Spinal cord (tissue), 9 donors: ENCODE measurements at regions not wholly inside any gene's neighbourhood (a gene's known extent, or its start where the extent isn't known, plus 50 kb on each side); places are given as distances from the start of the nearest gene placed in this dataset.
A peak's percentile ranks its signal among the peaks of the same experiment; 100 is the strongest.

ENCODE experiments used
- DNase-seq, 6 donors: peaks; one replicate each; pipeline versions ENCODE4 v3.0.0 to v3.0.0-alpha.2; 2013 to 2015; ENCODE audit warnings: low spot score in 6 of 6, low read depth in 4 of 6
- H3K27ac ChIP-seq: one replicate; pipeline ENCODE4 v1.5.1; 2013; ENCODE audit warnings: low read depth, low read length, control low read depth
- H3K27me3 ChIP-seq: one replicate; pipeline ENCODE4 v1.6.1; 2013; ENCODE audit warnings: low read length; ENCODE audit not compliant: control insufficient read depth, insufficient read depth
- H3K36me3 ChIP-seq: one replicate; pipeline ENCODE4 v1.6.1; 2013; ENCODE audit warnings: low read length; ENCODE audit not compliant: control insufficient read depth, insufficient read depth
- H3K4me1 ChIP-seq: one replicate; pipeline ENCODE4 v1.6.1; 2013; ENCODE audit warnings: low read length; ENCODE audit not compliant: control insufficient read depth, insufficient read depth
- H3K4me3 ChIP-seq: one replicate; pipeline ENCODE4 v1.5.1; 2013; ENCODE audit warnings: low read depth, low read length, control low read depth
- H3K9me3 ChIP-seq: one replicate; pipeline ENCODE4 v1.6.1; 2013; ENCODE audit warnings: low read length; ENCODE audit not compliant: control insufficient read depth, insufficient read depth
- WGBS: methylation state at CpG from one replicate; pipeline ENCODE4 v1.1.5; 2013; ENCODE audit warnings: missing lambda C conversion rate; ENCODE audit not compliant: insufficient coverage; 5-methylcytosine and 5-hydroxymethylcytosine counted together
- donor health status: healthy.

- Histone ChIP-seq H3K27me3 (no peaks in the 10 kb centered on the region), H3K4me1 (no peaks in the 10 kb centered on the region), H3K27ac (no peak overlapping the region), H3K4me3 (no peak overlapping the region), H3K36me3 (no peaks in the 10 kb centered on the region), H3K9me3 (no peaks in the 10 kb centered on the region)
- 60% methylated on average over 4 of the region's 4 CpGs for WGBS
- DNase-seq: no peak
Measured at GRCh38 chr2:59930430-59930829, 623.0 kb downstream of the BCL11A start.

GRCh38 chr2:59926731-59927130 lies 626.7 kb downstream of the BCL11A start:
- no peaks in the 10 kb centered on the region for H3K36me3 ChIP-seq
- no peak overlapping the region for H3K4me3 ChIP-seq
- H3K27ac ChIP-seq: no peak overlapping the region
- no peaks in the 10 kb centered on the region for H3K4me1 ChIP-seq
- peak in 1 of 6 donors; percentile 86 for DNase-seq
- 71% methylated on average over 11 of the region's 13 CpGs for WGBS
- no peaks in the 10 kb centered on the region for H3K27me3 ChIP-seq
- no peaks in the 10 kb centered on the region for H3K9me3 ChIP-seq

GRCh38 chr2:59925321-59925720 lies 628.1 kb downstream of the BCL11A start:
- peak in 1 of 6 donors; percentile 81 for DNase-seq
- Histone ChIP-seq H3K36me3 (no peaks in the 10 kb centered on the region), H3K4me3 (no peak overlapping the region), H3K27ac (no peak overlapping the region), H3K27me3 (no peaks in the 10 kb centered on the region), H3K9me3 (no peaks in the 10 kb centered on the region), H3K4me1 (no peaks in the 10 kb centered on the region)
- WGBS: no CpG with 5 or more reads among the region's 1 CpG

GRCh38 chr2:59924346-59924745 lies 629.1 kb downstream of the BCL11A start:
- peak in 1 of 6 donors; percentile 64 for DNase-seq
- WGBS: no CpG with 5 or more reads among the region's 1 CpG
- H3K27me3 ChIP-seq: no peaks in the 10 kb centered on the region
- no peak overlapping the region for H3K27ac ChIP-seq
- H3K9me3 ChIP-seq: no peaks in the 10 kb centered on the region
- H3K4me1 ChIP-seq: no peaks in the 10 kb centered on the region
- H3K36me3 ChIP-seq: no peaks in the 10 kb centered on the region
- no peak overlapping the region for H3K4me3 ChIP-seq

- no peak overlapping the region for H3K4me3 ChIP-seq
- H3K4me1 ChIP-seq: no peaks in the 10 kb centered on the region
- H3K36me3 ChIP-seq: no peaks in the 10 kb centered on the region
- no peaks in the 10 kb centered on the region for H3K27me3 ChIP-seq
- H3K9me3 ChIP-seq: no peaks in the 10 kb centered on the region
- no peak overlapping the region for H3K27ac ChIP-seq
- DNase-seq: no peak
- WGBS: no CpG with 5 or more reads among the region's 4 CpGs
Measured at GRCh38 chr2:59922450-59922849, 631.0 kb downstream of the BCL11A start.

GRCh38 chr2:59921743-59922142 lies 631.7 kb downstream of the BCL11A start:
- H3K9me3 ChIP-seq: no peaks in the 10 kb centered on the region
- DNase-seq: no peak
- no peaks in the 10 kb centered on the region for H3K4me1 ChIP-seq
- H3K27ac ChIP-seq: no peak overlapping the region
- no peaks in the 10 kb centered on the region for H3K27me3 ChIP-seq
- H3K4me3 ChIP-seq: no peak overlapping the region
- 72% methylated on average over 2 of the region's 4 CpGs for WGBS
- no peaks in the 10 kb centered on the region for H3K36me3 ChIP-seq

- no peaks in the 10 kb centered on the region for H3K4me1 ChIP-seq
- no CpG with 5 or more reads among the region's 4 CpGs for WGBS
- H3K9me3 ChIP-seq: no peaks in the 10 kb centered on the region
- H3K36me3 ChIP-seq: no peaks in the 10 kb centered on the region
- H3K27ac ChIP-seq: no peak overlapping the region
- no peak for DNase-seq
- no peaks in the 10 kb centered on the region for H3K27me3 ChIP-seq
- H3K4me3 ChIP-seq: no peak overlapping the region
Measured at GRCh38 chr2:59920961-59921360, 632.5 kb downstream of the BCL11A start.

GRCh38 chr2:59920307-59920706 lies 633.1 kb downstream of the BCL11A start:
- no peaks in the 10 kb centered on the region for H3K4me1 ChIP-seq
- H3K36me3 ChIP-seq: no peaks in the 10 kb centered on the region
- WGBS: 69% methylated on average over 4 of the region's 4 CpGs
- H3K4me3 ChIP-seq: no peak overlapping the region
- H3K9me3 ChIP-seq: no peaks in the 10 kb centered on the region
- DNase-seq: no peak
- H3K27ac ChIP-seq: no peak overlapping the region
- H3K27me3 ChIP-seq: no peaks in the 10 kb centered on the region

GRCh38 chr2:59919579-59919978 lies 633.9 kb downstream of the BCL11A start:
- H3K4me3 ChIP-seq: no peak overlapping the region
- H3K27me3 ChIP-seq: no peaks in the 10 kb centered on the region
- H3K4me1 ChIP-seq: no peaks in the 10 kb centered on the region
- DNase-seq: no peak
- 100% methylated on average over 1 of the region's 1 CpG for WGBS
- H3K36me3 ChIP-seq: no peaks in the 10 kb centered on the region
- no peak overlapping the region for H3K27ac ChIP-seq
- H3K9me3 ChIP-seq: no peaks in the 10 kb centered on the region

- DNase-seq: peak in 2 of 6 donors; percentile 83 to 89
- Histone ChIP-seq H3K4me1 (no peaks in the 10 kb centered on the region), H3K27me3 (no peaks in the 10 kb centered on the region), H3K4me3 (no peak overlapping the region), H3K36me3 (no peaks in the 10 kb centered on the region), H3K9me3 (no peaks in the 10 kb centered on the region), H3K27ac (no peak overlapping the region)
- no CpG with 5 or more reads among the region's 1 CpG for WGBS
Measured at GRCh38 chr2:59912042-59912441, 641.4 kb downstream of the BCL11A start.
